ENCODE measurements at regions not wholly inside any gene's neighbourhood (a gene's known extent, or its start where the extent isn't known, plus 50 kb on each side); places are given as distances from the start of the nearest gene placed in this dataset.

- intact Hi-C loops (cut with DNase I; ENCODE audit: low total_unique reads) = no loop called here
- H3K36me3 ChIP-seq = no peaks in the 10 kb centered on the region
- no peaks in the 10 kb centered on the region for H3K9me3 ChIP-seq
- DNase-seq = no peak
- H3K4me1 ChIP-seq = no peaks in the 10 kb centered on the region
- H3K27ac ChIP-seq = no peak overlapping the region
- H3K27me3 ChIP-seq = no peaks in the 10 kb centered on the region
- TF ChIP-seq, protein P1, sequence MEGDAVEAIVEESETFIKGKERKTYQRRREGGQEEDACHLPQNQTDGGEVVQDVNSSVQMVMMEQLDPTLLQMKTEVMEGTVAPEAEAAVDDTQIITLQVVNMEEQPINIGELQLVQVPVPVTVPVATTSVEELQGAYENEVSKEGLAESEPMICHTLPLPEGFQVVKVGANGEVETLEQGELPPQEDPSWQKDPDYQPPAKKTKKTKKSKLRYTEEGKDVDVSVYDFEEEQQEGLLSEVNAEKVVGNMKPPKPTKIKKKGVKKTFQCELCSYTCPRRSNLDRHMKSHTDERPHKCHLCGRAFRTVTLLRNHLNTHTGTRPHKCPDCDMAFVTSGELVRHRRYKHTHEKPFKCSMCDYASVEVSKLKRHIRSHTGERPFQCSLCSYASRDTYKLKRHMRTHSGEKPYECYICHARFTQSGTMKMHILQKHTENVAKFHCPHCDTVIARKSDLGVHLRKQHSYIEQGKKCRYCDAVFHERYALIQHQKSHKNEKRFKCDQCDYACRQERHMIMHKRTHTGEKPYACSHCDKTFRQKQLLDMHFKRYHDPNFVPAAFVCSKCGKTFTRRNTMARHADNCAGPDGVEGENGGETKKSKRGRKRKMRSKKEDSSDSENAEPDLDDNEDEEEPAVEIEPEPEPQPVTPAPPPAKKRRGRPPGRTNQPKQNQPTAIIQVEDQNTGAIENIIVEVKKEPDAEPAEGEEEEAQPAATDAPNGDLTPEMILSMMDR (IDR thresholded peaks at IDR 0.05) = no peak
- no peak overlapping the region for H3K4me3 ChIP-seq
Observed at GRCh38 chr11:25702417-25702816, 629.5 kb upstream of the ANO3 start.

GRCh38 chr11:25710975-25711374 is 621.0 kb upstream of the ANO3 start:
- H3K36me3 ChIP-seq = no peaks in the 10 kb centered on the region
- H3K4me3 ChIP-seq = no peak overlapping the region
- no peaks in the 10 kb centered on the region for H3K4me1 ChIP-seq
- no peak overlapping the region for H3K27ac ChIP-seq
- no peaks in the 10 kb centered on the region for H3K27me3 ChIP-seq
- TF ChIP-seq, protein P1 (IDR thresholded peaks at IDR 0.05) = no peak
- no peak for DNase-seq
- no peaks in the 10 kb centered on the region for H3K9me3 ChIP-seq
- intact Hi-C loops (cut with DNase I; ENCODE audit: low total_unique reads) = no loop called here

GRCh38 chr11:25727944-25728343 is 604.0 kb upstream of the ANO3 start:
- no peaks in the 10 kb centered on the region for H3K36me3 ChIP-seq
- H3K27ac ChIP-seq = no peak overlapping the region
- no peaks in the 10 kb centered on the region for H3K4me1 ChIP-seq
- H3K9me3 ChIP-seq = no peaks in the 10 kb centered on the region
- TF ChIP-seq, protein P1 (IDR thresholded peaks at IDR 0.05) = no peak
- DNase-seq = no peak
- intact Hi-C loops (cut with DNase I; ENCODE audit: low total_unique reads) = no loop called here
- H3K27me3 ChIP-seq = no peaks in the 10 kb centered on the region
- no peak overlapping the region for H3K4me3 ChIP-seq

GRCh38 chr11:25730230-25730629 is 601.7 kb upstream of the ANO3 start:
- TF ChIP-seq, protein P1 (IDR thresholded peaks at IDR 0.05) = no peak
- intact Hi-C loops (cut with DNase I; ENCODE audit: low total_unique reads) = no loop called here
- no peaks in the 10 kb centered on the region for H3K36me3 ChIP-seq
- no peak overlapping the region for H3K4me3 ChIP-seq
- no peaks in the 10 kb centered on the region for H3K9me3 ChIP-seq
- H3K4me1 ChIP-seq = no peaks in the 10 kb centered on the region
- H3K27ac ChIP-seq = no peak overlapping the region
- no peaks in the 10 kb centered on the region for H3K27me3 ChIP-seq
- DNase-seq = no peak

DNA sequence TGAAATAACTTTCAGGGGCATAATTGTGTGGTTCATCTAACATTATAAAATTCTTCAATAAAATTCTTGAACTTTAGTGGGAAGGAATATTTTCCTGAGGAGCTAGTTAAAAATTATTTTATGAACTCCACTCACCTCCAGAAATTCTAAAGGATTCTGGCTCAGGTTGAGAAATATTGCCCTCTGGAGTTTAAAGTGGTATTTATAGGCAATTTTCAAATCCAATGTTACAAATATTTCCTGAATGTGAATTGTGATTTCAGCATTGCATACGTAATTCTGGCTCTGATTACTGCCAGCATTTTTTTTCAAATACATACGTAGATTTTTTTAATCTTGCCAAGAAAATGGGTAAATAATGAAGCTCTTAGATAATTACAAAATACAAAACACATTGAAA is 598.2 kb upstream of the ANO3 start:
- Histone ChIP-seq H3K9me3 (no peaks in the 10 kb centered on the region), H3K4me1 (no peaks in the 10 kb centered on the region), H3K27me3 (no peaks in the 10 kb centered on the region), H3K4me3 (no peak overlapping the region), H3K36me3 (no peaks in the 10 kb centered on the region), H3K27ac (no peak overlapping the region)
- intact Hi-C loops (cut with DNase I; ENCODE audit: low total_unique reads) = no loop called here
- DNase-seq = no peak
- TF ChIP-seq, protein P1 (IDR thresholded peaks at IDR 0.05) = no peak

- H3K36me3 ChIP-seq = no peaks in the 10 kb centered on the region
- no peak overlapping the region for H3K27ac ChIP-seq
- no peaks in the 10 kb centered on the region for H3K9me3 ChIP-seq
- no peak overlapping the region for H3K4me3 ChIP-seq
- TF ChIP-seq, protein P1 (IDR thresholded peaks at IDR 0.05) = no peak
- intact Hi-C loops (cut with DNase I; ENCODE audit: low total_unique reads) = no loop called here
- H3K27me3 ChIP-seq = no peaks in the 10 kb centered on the region
- H3K4me1 ChIP-seq = no peaks in the 10 kb centered on the region
- no peak for DNase-seq
Observed at GRCh38 chr11:25734591-25735211, 597.2 kb upstream of the ANO3 start.
